Left lung (tissue), 4 donors: ENCODE measurements at regions not wholly inside any gene's neighbourhood (a gene's known extent, or its start where the extent isn't known, plus 50 kb on each side); places are given as distances from the start of the nearest gene placed in this dataset.

Experiments used
- ATAC-seq: fragments of 200-7000 bp; cut with Tn5 transposase; one replicate; pipeline ENCODE4 v1.9.1; 2020; ENCODE audit warnings: moderate library complexity
- DNase-seq, 4 donors: peaks; one replicate each; pipeline ENCODE4 v3.0.0-alpha.2; 2013 to 2020
- H3K27ac ChIP-seq, 2 donors: fragments of 200-600 bp; sonication (generic) in 1 of 2; one replicate each; pipeline versions ENCODE4 v1.5.0 to v1.8.0; 2020 to 2021
- H3K27me3 ChIP-seq, 2 donors: fragments of 200-600 bp; sonication (generic) in 1 of 2; one replicate each; pipeline versions ENCODE4 v1.5.0 to v1.8.0; 2020 to 2021
- H3K36me3 ChIP-seq, 2 donors: fragments of 200-600 bp; sonication (generic) in 1 of 2; one replicate each; pipeline versions ENCODE4 v1.5.0 to v1.8.0; 2020 to 2021
- H3K4me1 ChIP-seq, 2 donors: fragments of 200-600 bp; one replicate each; pipeline ENCODE4 v1.8.0; 2021
- H3K4me3 ChIP-seq, 2 donors: fragments of 200-600 bp; sonication (generic) in 1 of 2; one replicate each; pipeline versions ENCODE4 v1.5.0 to v1.8.0; 2020 to 2021; ENCODE audit warnings: mild to moderate bottlenecking in 1 of 2
- H3K9me3 ChIP-seq, 2 donors: fragments of 200-600 bp; sonication (generic) in 1 of 2; one replicate each; pipeline versions ENCODE4 v1.5.0 to v1.8.0; 2020 to 2021
- CTCF ChIP-seq, 2 donors: fragments of 200-600 bp; sonication (generic) in 1 of 2; IDR thresholded peaks; one replicate each; pipeline versions ENCODE4 v1.5.0 to v1.8.0; 2021; ENCODE audit warnings: antibody characterized with exemption in 2 of 2
- intact Hi-C, 2 donors: fragments of 100-400 bp; cut with DNase I; formaldehyde crosslinking; loops; one replicate each; pipeline versions ENCODE4 v1.11.2 to v1.14.2; 2022
- donor health status: DM: no; HTN: yes; CAD: no.
- donor health status: DM: no; HTN: no; CAD: no.

GRCh38 chr12:53806721-53807120 is 54.9 kb upstream of the CISTR start:
- H3K4me1 ChIP-seq: no peaks in the 10 kb centered on the region
- DNase-seq (no peak), ATAC-seq (no peak)
- no peaks in the 10 kb centered on the region for H3K9me3 ChIP-seq
- no peak for TF ChIP-seq CTCF (IDR thresholded peaks at IDR 0.05)
- intact Hi-C loops: no loop called here
- H3K36me3 ChIP-seq: no peaks in the 10 kb centered on the region
- peaks cover 0 to 81% of the 10 kb centered on the region in 2 donors for H3K27me3 ChIP-seq
- no peak overlapping the region for H3K27ac ChIP-seq
- no peak overlapping the region for H3K4me3 ChIP-seq

- ATAC-seq (peak; percentile 52), DNase-seq (no peak)
Measured at GRCh38 chr12:53807322-53807860, 55.6 kb upstream of the CISTR start.

GRCh38 chr12:53808023-53808705 is 56.4 kb upstream of the CISTR start:
- TF ChIP-seq CTCF (IDR thresholded peaks at IDR 0.05): no peak
- DNase-seq: no peak
- no peak for ATAC-seq
- Histone ChIP-seq H3K4me1 (no peaks in the 10 kb centered on the region), H3K36me3 (no peaks in the 10 kb centered on the region), H3K9me3 (no peaks in the 10 kb centered on the region), H3K27ac (no peak overlapping the region), H3K4me3 (no peak overlapping the region), H3K27me3 (peaks cover 0 to 75% of the 10 kb centered on the region in 2 donors)
- intact Hi-C loops: no loop called here

More at GRCh38 chr12:53807322-53807860, 55.6 kb upstream of the CISTR start:
- H3K27ac ChIP-seq: no peak overlapping the region
- H3K36me3 ChIP-seq: no peaks in the 10 kb centered on the region
- intact Hi-C loops: no loop called here
- peaks cover 0 to 76% of the 10 kb centered on the region in 2 donors for H3K27me3 ChIP-seq
- no peaks in the 10 kb centered on the region for H3K4me1 ChIP-seq
- H3K4me3 ChIP-seq: no peak overlapping the region
- no peaks in the 10 kb centered on the region for H3K9me3 ChIP-seq
- TF ChIP-seq CTCF (IDR thresholded peaks at IDR 0.05): no peak

- intact Hi-C loops: no loop called here
Measured at GRCh38 chr12:53809005-53809404, 57.2 kb upstream of the CISTR start.

More at GRCh38 chr12:53809005-53809404, 57.2 kb upstream of the CISTR start:
- ATAC-seq: no peak
- H3K4me1 ChIP-seq: no peaks in the 10 kb centered on the region
- no peaks in the 10 kb centered on the region for H3K9me3 ChIP-seq
- no peaks in the 10 kb centered on the region for H3K36me3 ChIP-seq
- H3K4me3 ChIP-seq: no peak overlapping the region
- H3K27ac ChIP-seq: no peak overlapping the region
- no peak for DNase-seq
- peaks cover 0 to 74% of the 10 kb centered on the region in 2 donors for H3K27me3 ChIP-seq
- no peak for TF ChIP-seq CTCF (IDR thresholded peaks at IDR 0.05)
